ENCODE measurements at regions not wholly inside any gene's neighbourhood (a gene's known extent, or its start where the extent isn't known, plus 50 kb on each side); places are given as distances from the start of the nearest gene placed in this dataset.

GRCh38 chr9:124132671-124133147 lies 121.1 kb downstream of the LHX2 start:
- in situ Hi-C loops (cut with HindIII; ENCODE audit: low sequenced_read_pairs): no loop called here
- H3K4me3 ChIP-seq (ENCODE audit: low read depth, low read length): no peak overlapping the region
- no peak for DNase-seq (ENCODE audit: low read depth)
- no peak for TF ChIP-seq CTCF (IDR thresholded peaks at IDR 0.05; ENCODE audit: low read depth, low read length, missing control alignments)

GRCh38 chr9:124133727-124134126 lies 122.2 kb downstream of the LHX2 start:
- TF ChIP-seq CTCF (IDR thresholded peaks at IDR 0.05; ENCODE audit: low read depth, low read length, missing control alignments): peak; percentile 36
- H3K4me3 ChIP-seq (ENCODE audit: low read depth, low read length): no peak overlapping the region
- in situ Hi-C loops (cut with HindIII; ENCODE audit: low sequenced_read_pairs): no loop called here
- no peak for DNase-seq (ENCODE audit: low read depth)

DNA sequence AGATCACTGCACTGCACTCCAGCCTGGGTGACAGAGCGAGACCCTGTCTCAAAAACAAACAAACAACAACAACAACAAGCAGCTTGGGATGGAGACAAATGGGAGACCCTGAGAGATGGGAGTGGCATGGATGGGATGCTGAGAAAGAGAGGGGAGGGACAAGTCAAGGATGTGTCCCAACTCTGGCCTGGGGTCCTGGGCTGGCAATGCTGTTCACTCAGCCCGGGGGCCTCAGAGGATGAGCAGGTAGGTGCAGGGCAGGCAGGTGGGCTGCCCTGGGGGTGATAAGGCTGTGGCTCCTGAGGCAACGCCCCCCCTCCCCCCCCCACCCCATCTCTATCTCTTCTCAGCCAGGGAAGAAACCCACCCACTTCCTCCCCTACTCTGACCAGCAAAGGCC lies 123.0 kb downstream of the LHX2 start:
- DNase-seq (ENCODE audit: low read depth): no peak
- in situ Hi-C loops (cut with HindIII; ENCODE audit: low sequenced_read_pairs): no loop called here
- no peak for TF ChIP-seq CTCF (IDR thresholded peaks at IDR 0.05; ENCODE audit: low read depth, low read length, missing control alignments)
- no peak overlapping the region for H3K4me3 ChIP-seq (ENCODE audit: low read depth, low read length)

DNA sequence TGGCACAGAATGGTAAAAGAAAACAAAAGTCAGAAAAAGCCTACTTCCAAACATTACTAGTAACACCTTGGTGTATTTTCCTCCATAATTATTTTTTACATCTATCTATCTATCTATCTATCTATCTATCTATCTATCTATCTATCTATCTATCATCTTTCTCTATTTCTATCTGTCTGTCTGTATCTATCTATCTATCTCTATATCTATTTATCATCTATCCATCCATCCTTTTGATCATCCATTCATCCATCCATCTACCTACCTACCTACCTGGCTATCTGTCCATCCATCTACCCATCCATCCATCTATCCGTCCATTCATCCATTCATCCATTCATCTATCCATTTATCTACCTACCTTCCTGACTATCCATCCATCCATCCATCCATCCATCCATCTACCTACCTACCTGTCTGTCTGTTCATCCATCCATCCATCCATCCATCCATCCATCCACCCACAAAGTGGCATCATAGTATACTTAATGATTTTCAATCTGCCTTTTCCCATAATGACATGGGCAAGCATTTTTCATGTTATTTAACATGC lies 121.9 kb upstream of the NEK6 start:
- DNase-seq (ENCODE audit: low read depth): no peak
- in situ Hi-C loops (cut with HindIII; ENCODE audit: low sequenced_read_pairs): no loop called here
- TF ChIP-seq CTCF (IDR thresholded peaks at IDR 0.05; ENCODE audit: low read depth, low read length, missing control alignments): no peak
- H3K4me3 ChIP-seq (ENCODE audit: low read depth, low read length): no peak overlapping the region

- in situ Hi-C loops (cut with HindIII; ENCODE audit: low sequenced_read_pairs): no loop called here
- no peak for DNase-seq (ENCODE audit: low read depth)
- TF ChIP-seq CTCF (IDR thresholded peaks at IDR 0.05; ENCODE audit: low read depth, low read length, missing control alignments): no peak
- no peak overlapping the region for H3K4me3 ChIP-seq (ENCODE audit: low read depth, low read length)
These were observed 120.5 kb upstream of the NEK6 start for GRCh38 chr9:124137009-124137943.

- DNase-seq (ENCODE audit: low read depth): no peak
- in situ Hi-C loops (cut with HindIII; ENCODE audit: low sequenced_read_pairs): no loop called here
- TF ChIP-seq CTCF (IDR thresholded peaks at IDR 0.05; ENCODE audit: low read depth, low read length, missing control alignments): no peak
- no peak overlapping the region for H3K4me3 ChIP-seq (ENCODE audit: low read depth, low read length)
These were observed 119.8 kb upstream of the NEK6 start for GRCh38 chr9:124137944-124138335.

All from astrocyte of the cerebellum (primary cell).